CD4-positive, alpha-beta T cell (primary cell): ENCODE measurements at regions not wholly inside any gene's neighbourhood (a gene's known extent, or its start where the extent isn't known, plus 50 kb on each side); places are given as distances from the start of the nearest gene placed in this dataset.

Experiments used
- ATAC-seq: fragments of 200-7000 bp; cut with Tn5 transposase; one replicate; pipeline ENCODE4 v1.10.0; 2022; ENCODE audit warnings: mild to moderate bottlenecking; ENCODE audit not compliant: poor library complexity
- CTCF ChIA-PET: fragments of 350-600 bp; sonication (Branson Sonifier 250); formaldehyde crosslinking; loops from one replicate; lab custom pipeline; 2021; ENCODE audit warnings: antibody characterized with exemption, inconsistent platforms; lab: Charles Lee
- POLR2A ChIA-PET: fragments of 350-600 bp; sonication (Branson Sonifier 250); formaldehyde crosslinking; loops from one replicate; lab custom pipeline; 2021; ENCODE audit warnings: antibody characterized with exemption, inconsistent platforms; lab: Charles Lee
- DNase-seq, 14 experiments: peaks; one replicate each; pipeline ENCODE4 v3.0.0-alpha.2; 2013 to 2020; ENCODE audit warnings: mixed read lengths in 2 of 14
- H3K27ac ChIP-seq, 2 donors: one replicate each; pipeline versions ENCODE4 v1.5.1 to v1.7.0; 2013; ENCODE audit warnings: low read length in 2 of 2, low read depth in 1 of 2, mild to moderate bottlenecking in 1 of 2
- H3K27me3 ChIP-seq, 2 experiments: 1 replicate in 1 of 2; 2 replicates in 1 of 2; pipeline versions ENCODE4 v1.6.1 to v1.7.0; 2013; ENCODE audit warnings: low read length in 2 of 2, control low read depth in 1 of 2, mild to moderate bottlenecking in 1 of 2, moderate library complexity in 1 of 2; ENCODE audit not compliant: insufficient read depth in 2 of 2, control insufficient read depth in 1 of 2
- H3K36me3 ChIP-seq: one replicate; pipeline ENCODE4 v1.6.1; 2013; ENCODE audit warnings: low read length, control low read depth; ENCODE audit not compliant: insufficient read depth
- H3K4me1 ChIP-seq: one replicate; pipeline ENCODE4 v1.6.1; 2013; ENCODE audit warnings: low read length, control low read depth; ENCODE audit not compliant: insufficient read depth
- H3K4me3 ChIP-seq: one replicate; pipeline ENCODE4 v1.5.1; 2013; ENCODE audit warnings: mild to moderate bottlenecking, low read length, moderate library complexity
- H3K9me3 ChIP-seq, 2 experiments: 1 replicate in 1 of 2; 2 replicates in 1 of 2; pipeline versions ENCODE4 v1.6.1 to v1.7.0; 2013; ENCODE audit warnings: low read length in 2 of 2, mild to moderate bottlenecking in 2 of 2, control low read depth in 1 of 2, moderate library complexity in 1 of 2; ENCODE audit not compliant: control insufficient read depth in 1 of 2, insufficient read depth in 1 of 2
- H3K27ac Mint-ChIP-seq: one replicate; pipeline ENCODE4 v1.8.0; 2020; ENCODE audit warnings: mixed read lengths
- H3K27me3 Mint-ChIP-seq: one replicate; pipeline ENCODE4 v1.8.0; 2021; ENCODE audit warnings: mixed read lengths
- H3K36me3 Mint-ChIP-seq: one replicate; pipeline ENCODE4 v1.8.0; 2021; ENCODE audit warnings: low read depth, mixed read lengths
- H3K4me1 Mint-ChIP-seq: one replicate; pipeline ENCODE4 v1.8.0; 2021; ENCODE audit warnings: low read depth, mixed read lengths
- H3K4me3 Mint-ChIP-seq: one replicate; pipeline ENCODE4 v1.8.0; 2020; ENCODE audit warnings: mild to moderate bottlenecking, mixed read lengths
- H3K9me3 Mint-ChIP-seq: one replicate; pipeline ENCODE4 v1.8.0; 2020; ENCODE audit warnings: mixed read lengths
- CTCF ChIP-seq: fragments of 200-600 bp; IDR thresholded peaks from one replicate; pipeline ENCODE4 v1.8.0; 2022; ENCODE audit warnings: antibody characterized with exemption, mild to moderate bottlenecking
- intact Hi-C, 2 experiments: fragments of 100-400 bp; cut with DNase I in 1 of 2; cut with micrococcal nuclease in 1 of 2; formaldehyde crosslinking; loops; one replicate each; pipeline versions ENCODE4 v1.15.1 to v1.9.0; 2023 to 2025; cut with DNase I, micrococcal nuclease

- Mint-ChIP-seq H3K4me1 (no peaks in the 10 kb centered on the region), H3K36me3 (no peaks in the 10 kb centered on the region), H3K9me3 (peaks cover 6% of the 10 kb centered on the region), H3K27me3 (peaks cover 4% of the 10 kb centered on the region), H3K27ac (no peak overlapping the region), H3K4me3 (no peak overlapping the region)
- DNase-seq, result peak in 2 of 14 experiments; percentile 28 to 38
- H3K4me1 ChIP-seq, result no peaks in the 10 kb centered on the region
- TF ChIP-seq CTCF, result no peak
- no peak for ATAC-seq
- H3K9me3 ChIP-seq, result peaks cover 0 to 4% of the 10 kb centered on the region in 2 experiments
- intact Hi-C loops, result no loop called here
- H3K36me3 ChIP-seq, result no peaks in the 10 kb centered on the region
- ChIA-PET CTCF (interaction anchor here (0.6 kb wide), 1 partner anchor 10 kb away, joined by 4 read pairs; no protein-coding TSS in a partner anchor), POLR2A (no interaction called here)
- H3K27me3 ChIP-seq, result no peaks in the 10 kb centered on the region
- H3K4me3 ChIP-seq, result no peak overlapping the region
- no peak overlapping the region for H3K27ac ChIP-seq
Measured at GRCh38 chr9:108056084-108056804, 566.7 kb upstream of the KLF4 start.

GRCh38 chr9:108054131-108054630, 564.6 kb upstream of the KLF4 start:
- Mint-ChIP-seq H3K4me3 (no peak overlapping the region), H3K36me3 (no peaks in the 10 kb centered on the region), H3K9me3 (peaks cover 6% of the 10 kb centered on the region), H3K4me1 (no peaks in the 10 kb centered on the region), H3K27me3 (peaks cover 4% of the 10 kb centered on the region), H3K27ac (no peak overlapping the region)
- Histone ChIP-seq H3K9me3 (peaks cover 0 to 4% of the 10 kb centered on the region in 2 experiments), H3K4me1 (no peaks in the 10 kb centered on the region), H3K27me3 (no peaks in the 10 kb centered on the region), H3K27ac (no peak overlapping the region), H3K36me3 (no peaks in the 10 kb centered on the region), H3K4me3 (no peak overlapping the region)
- TF ChIP-seq CTCF, result no peak
- CTCF ChIA-PET, result no interaction called here
- ATAC-seq (no peak), DNase-seq (no peak)
- intact Hi-C loops, result no loop called here
- POLR2A ChIA-PET, result no interaction called here

- Mint-ChIP-seq H3K27me3 (peaks cover 4% of the 10 kb centered on the region), H3K27ac (no peak overlapping the region), H3K9me3 (peaks cover 6% of the 10 kb centered on the region), H3K36me3 (no peaks in the 10 kb centered on the region), H3K4me1 (no peaks in the 10 kb centered on the region), H3K4me3 (no peak overlapping the region)
- intact Hi-C loops, result no loop called here
- ChIA-PET CTCF (no interaction called here), POLR2A (no interaction called here)
- Histone ChIP-seq H3K4me3 (no peak overlapping the region), H3K36me3 (no peaks in the 10 kb centered on the region), H3K4me1 (no peaks in the 10 kb centered on the region), H3K27me3 (no peaks in the 10 kb centered on the region), H3K9me3 (peaks cover 0 to 4% of the 10 kb centered on the region in 2 experiments), H3K27ac (no peak overlapping the region)
- ATAC-seq (no peak), DNase-seq (no peak)
- TF ChIP-seq CTCF, result no peak
Measured at GRCh38 chr9:108053555-108054061, 564.0 kb upstream of the KLF4 start.
